ENCODE measurements at regions not wholly inside any gene's neighbourhood (a gene's known extent, or its start where the extent isn't known, plus 50 kb on each side); places are given as distances from the start of the nearest gene placed in this dataset.

DNA sequence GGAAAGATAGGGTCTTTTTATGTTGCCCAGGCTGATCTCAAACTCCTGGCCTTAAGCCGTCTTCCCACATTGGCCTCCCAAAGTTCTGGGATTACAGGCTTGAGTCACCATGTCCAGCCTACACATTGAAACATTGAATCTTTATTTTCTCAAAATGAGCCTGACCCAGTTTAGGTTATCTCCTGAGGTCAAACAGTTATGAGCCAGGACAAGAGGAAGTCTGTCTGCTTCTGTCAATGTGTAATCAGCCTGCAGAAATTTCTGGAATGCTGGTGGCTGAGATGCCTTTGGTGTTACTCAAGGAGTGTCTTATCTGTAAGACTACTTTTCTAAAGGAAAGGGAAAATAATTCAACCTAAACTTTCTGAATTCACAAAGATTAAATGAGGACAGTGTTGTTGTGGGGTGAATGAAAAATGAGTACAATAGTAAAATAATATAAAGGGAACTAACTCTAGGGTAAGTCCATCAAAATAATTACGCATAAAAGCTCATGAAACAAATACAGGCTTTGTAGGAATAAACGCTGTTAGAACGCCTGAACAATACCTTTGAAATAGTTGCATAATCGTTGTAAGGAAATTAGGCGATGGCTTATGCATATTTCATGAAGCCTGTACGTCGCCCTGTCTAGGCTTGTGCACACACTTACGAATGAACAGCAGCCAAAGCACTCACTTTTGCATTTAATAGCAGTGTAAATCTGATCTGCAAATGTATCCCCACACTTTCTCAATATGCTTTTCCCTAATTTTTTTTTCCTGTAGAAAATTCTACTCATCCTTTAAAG, 260.8 kb downstream of the RDH14 start:
- TF ChIP-seq CTCF (IDR thresholded peaks at IDR 0.05) (no peak), POLR2A (IDR thresholded peaks at IDR 0.05) (no peak)
